K562 (cell line): ENCODE measurements at regions not wholly inside any gene's neighbourhood (a gene's known extent, or its start where the extent isn't known, plus 50 kb on each side); places are given as distances from the start of the nearest gene placed in this dataset.

ENCODE experiments used
- CREB5 ChIP-seq: fragments of 250-450 bp; sonication (Bioruptor Pico); IDR thresholded peaks from 2 replicates; pipeline ENCODE4 v1.5.0; 2020; ENCODE audit warnings: mild to moderate bottlenecking
- GATAD2A ChIP-seq: fragments of 450-650 bp; IDR thresholded peaks from 2 replicates; pipeline ENCODE4 v1.6.1; 2017
- MXD1 ChIP-seq: fragments of 250-450 bp; sonication (Bioruptor Pico); IDR thresholded peaks from 2 replicates; pipeline ENCODE4 v1.8.0; 2021; ENCODE audit warnings: borderline replicate concordance, mild to moderate bottlenecking, moderate library complexity; ENCODE audit not compliant: poor library complexity, severe bottlenecking
- NCOR1 ChIP-seq: fragments of 450-650 bp; IDR thresholded peaks from 2 replicates; pipeline ENCODE4 v1.6.1; 2016; ENCODE audit warnings: mild to moderate bottlenecking, moderate library complexity
- NFIC ChIP-seq: fragments of 450-650 bp; IDR thresholded peaks from 2 replicates; pipeline ENCODE4 v1.6.1; 2017; ENCODE audit warnings: mild to moderate bottlenecking, inconsistent platforms
- PBX2 ChIP-seq, 2 experiments: IDR thresholded peaks in 1 of 2; conservative IDR thresholded peaks in 1 of 2; 2 replicates each; pipeline ENCODE4 v1.6.1; 2016; ENCODE audit warnings: low read depth in 2 of 2, mild to moderate bottlenecking in 1 of 2, missing compliant biosample characterization in 1 of 2, missing genetic modification characterization in 1 of 2, moderate library complexity in 1 of 2
- PTBP1 ChIP-seq: fragments of 200-400 bp; formaldehyde crosslinking; IDR thresholded peaks from 2 replicates; pipeline ENCODE4 v1.6.1; 2017; ENCODE audit warnings: low read depth, low read length
- VEZF1 ChIP-seq: fragments of 200-800 bp; sonication (Bioruptor generic); IDR thresholded peaks from 2 replicates; pipeline ENCODE4 v1.6.1; 2017; ENCODE audit warnings: missing genetic modification characterization, missing compliant biosample characterization
- ZBED1 ChIP-seq: IDR thresholded peaks from 2 replicates; pipeline ENCODE4 v1.6.1; 2014
- ZHX1 ChIP-seq: fragments of 150-350 bp; conservative IDR thresholded peaks from 2 replicates; pipeline ENCODE4 v1.6.1; 2014; ENCODE audit warnings: low read length
- ZNF140 ChIP-seq: fragments of 250-450 bp; sonication (Bioruptor Pico); IDR thresholded peaks from 2 replicates; pipeline ENCODE4 v1.8.0; 2021; ENCODE audit warnings: moderate library complexity, mild to moderate bottlenecking, inconsistent platforms
- ZNF280B ChIP-seq: fragments of 250-450 bp; sonication (Bioruptor Pico); IDR thresholded peaks from 2 replicates; pipeline ENCODE4 v1.5.1; 2021; ENCODE audit warnings: mild to moderate bottlenecking
- ZNF347 ChIP-seq: fragments of 450-650 bp; formaldehyde crosslinking; IDR thresholded peaks from 2 replicates; pipeline ENCODE4 v1.4.0; 2020; ENCODE audit warnings: low read depth, mild to moderate bottlenecking, moderate library complexity
- ZNF668 ChIP-seq: fragments of 250-450 bp; sonication (Bioruptor Pico); IDR thresholded peaks from 2 replicates; pipeline ENCODE4 v1.8.0; 2022; ENCODE audit warnings: mild to moderate bottlenecking, inconsistent platforms

- 0 out of 2 replicates have a peak, but pooled peaks have one; percentile 38 for TF ChIP-seq ZHX1
- no peak for TF ChIP-seq ZNF280B (CRISPR knock-in tag)
- no peak for TF ChIP-seq MXD1 (CRISPR knock-in tag)
- TF ChIP-seq ZNF140 (CRISPR knock-in tag) = no peak
- no peak for TF ChIP-seq GATAD2A
- no peak for TF ChIP-seq PTBP1
- TF ChIP-seq PBX2 (CRISPR knock-in tag; IDR thresholded peaks at IDR 0.05; ENCODE audit: low read depth) = no peak
- no peak for TF ChIP-seq PBX2 (tag; conservative IDR thresholded peaks at IDR 0.05; ENCODE audit: low read depth)
- TF ChIP-seq ZNF347 = no peak
- TF ChIP-seq NFIC = no peak
- TF ChIP-seq ZNF668 (CRISPR knock-in tag) = no peak
- no peak for TF ChIP-seq CREB5 (CRISPR knock-in tag)
- peak; percentile 75 for TF ChIP-seq VEZF1
- TF ChIP-seq ZBED1 = no peak
- TF ChIP-seq NCOR1 = no peak
Observed at GRCh38 chr13:21297914-21298831, 121.7 kb downstream of the MRPL57 start (continued).
